Loucy (cell line): ENCODE measurements at regions not wholly inside any gene's neighbourhood (a gene's known extent, or its start where the extent isn't known, plus 50 kb on each side); places are given as distances from the start of the nearest gene placed in this dataset.

Experiments
- CTCF ChIP-seq: fragments of 200-600 bp; sonication (generic); conservative IDR thresholded peaks from 2 replicates; pipeline ENCODE4 v1.5.1; 2014; ENCODE audit warnings: mild to moderate bottlenecking, antibody characterized with exemption, low read length
- EZH2phosphoT487 ChIP-seq: fragments of 200-600 bp; IDR thresholded peaks from 2 replicates; pipeline ENCODE4 v1.6.1; 2018; ENCODE audit warnings: antibody characterized with exemption, mild to moderate bottlenecking, moderate library complexity, borderline replicate concordance

GRCh38 chr5:88548136-88548805 is 279.6 kb upstream of the TMEM161B start:
- TF ChIP-seq CTCF: no peak
- no peak for TF ChIP-seq EZH2phosphoT487
